ENCODE measurements at regions not wholly inside any gene's neighbourhood (a gene's known extent, or its start where the extent isn't known, plus 50 kb on each side); places are given as distances from the start of the nearest gene placed in this dataset.

DNA sequence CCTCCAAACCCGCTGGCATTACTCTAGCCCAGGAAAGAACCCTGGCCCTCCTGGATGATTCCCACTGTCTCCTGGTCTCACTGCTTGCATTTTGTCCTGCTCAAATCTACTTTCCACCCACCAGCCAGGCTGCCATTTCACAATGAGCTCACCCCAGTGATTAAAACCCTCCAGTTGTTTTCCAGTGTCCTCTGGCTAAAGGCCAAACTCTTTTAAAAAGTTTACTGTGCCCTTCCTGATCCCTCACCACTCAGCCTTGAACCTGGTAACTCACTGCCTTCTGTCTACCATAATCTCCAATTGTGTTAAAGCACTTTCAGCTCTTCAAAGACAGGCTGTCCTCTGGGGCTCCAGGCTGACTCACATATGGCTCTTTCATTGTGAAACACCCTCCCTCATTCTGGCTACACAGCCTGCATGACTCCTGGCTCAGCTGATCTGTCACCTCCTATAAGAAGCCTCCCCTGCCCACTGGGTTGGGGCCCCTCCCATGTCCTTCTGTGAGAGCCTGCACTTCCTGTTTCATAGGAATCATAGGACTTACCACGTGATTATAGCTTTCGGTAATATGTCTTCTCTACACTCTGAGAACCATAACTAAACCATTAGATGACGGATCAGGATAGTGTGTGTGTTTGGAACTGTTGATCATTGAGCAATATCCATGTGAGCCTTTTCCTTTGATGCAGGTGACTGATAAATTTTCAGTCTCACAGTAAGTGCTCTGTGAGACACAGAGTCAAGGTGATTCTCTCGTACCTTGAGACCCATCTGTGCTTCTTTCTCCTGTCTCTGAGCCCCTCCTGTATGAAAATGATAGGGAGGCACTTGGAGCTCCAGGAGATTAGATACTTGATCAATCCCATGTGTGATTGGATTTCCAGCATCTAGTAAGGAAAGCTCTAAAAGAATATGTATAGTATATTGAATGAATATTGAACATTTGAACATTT lies 590.8 kb upstream of the ID2 start:
- DNase-seq (peak; percentile 66), ATAC-seq (peak; percentile 99)

DNA sequence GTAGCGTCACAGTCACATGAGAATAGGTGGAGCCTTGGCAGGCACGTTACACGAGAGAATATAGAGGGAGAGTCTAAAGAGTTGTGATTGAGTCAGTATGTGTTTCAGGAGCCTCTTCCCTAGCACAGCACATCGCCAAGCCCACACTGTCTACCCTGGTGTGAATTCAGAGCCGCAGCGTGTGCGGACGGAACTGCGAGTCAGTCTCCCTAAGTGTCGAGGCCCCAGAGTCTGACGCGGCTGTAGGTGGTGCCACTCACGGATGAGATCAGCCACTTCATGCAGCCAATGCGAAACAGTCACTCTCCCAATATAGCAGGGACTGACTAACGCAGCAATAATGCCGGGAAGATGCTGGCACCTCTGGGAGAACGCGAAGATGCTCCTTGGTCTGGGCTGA lies 587.3 kb upstream of the ID2 start:
- ATAC-seq (no peak), DNase-seq (no peak)

DNA sequence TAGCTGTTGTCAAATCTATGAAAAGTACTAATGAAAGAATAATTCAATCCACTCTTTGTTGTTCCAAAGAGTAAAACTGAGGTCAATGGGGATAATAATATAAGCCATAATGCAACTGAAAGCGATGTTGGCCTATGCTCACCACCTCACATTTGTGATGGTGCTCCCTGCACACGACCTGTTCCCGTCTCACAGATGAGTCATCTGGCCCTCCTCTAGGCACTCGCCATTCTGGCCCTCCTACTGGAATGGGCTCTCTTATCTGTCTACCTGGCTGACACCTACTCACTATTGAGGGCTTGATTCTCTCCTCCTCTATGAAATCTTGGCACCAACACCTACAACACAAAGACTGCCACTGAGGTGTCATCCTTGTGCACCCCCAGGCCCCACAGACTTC lies 585.9 kb upstream of the ID2 start:
- ATAC-seq (no peak), DNase-seq (no peak)

DNA sequence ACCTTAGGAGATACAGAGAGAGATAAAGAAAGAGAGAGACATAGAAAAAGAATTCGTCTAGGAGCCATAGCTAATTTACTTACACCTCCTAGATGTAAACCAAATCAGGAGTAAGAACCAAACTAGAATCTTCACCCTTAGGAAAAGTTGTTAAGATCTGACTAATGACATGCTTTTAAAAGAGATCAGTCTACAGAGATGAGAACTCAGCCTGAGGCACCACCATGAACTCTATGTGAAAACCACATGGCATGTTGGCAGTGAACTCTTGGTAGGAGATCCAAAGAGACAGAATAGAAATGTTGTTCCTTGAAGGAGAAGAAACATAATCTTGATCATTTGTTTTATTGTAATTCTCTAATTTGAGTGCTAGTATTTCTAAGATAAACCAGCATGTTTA lies 585.4 kb upstream of the ID2 start:
- ATAC-seq = no peak

DNA sequence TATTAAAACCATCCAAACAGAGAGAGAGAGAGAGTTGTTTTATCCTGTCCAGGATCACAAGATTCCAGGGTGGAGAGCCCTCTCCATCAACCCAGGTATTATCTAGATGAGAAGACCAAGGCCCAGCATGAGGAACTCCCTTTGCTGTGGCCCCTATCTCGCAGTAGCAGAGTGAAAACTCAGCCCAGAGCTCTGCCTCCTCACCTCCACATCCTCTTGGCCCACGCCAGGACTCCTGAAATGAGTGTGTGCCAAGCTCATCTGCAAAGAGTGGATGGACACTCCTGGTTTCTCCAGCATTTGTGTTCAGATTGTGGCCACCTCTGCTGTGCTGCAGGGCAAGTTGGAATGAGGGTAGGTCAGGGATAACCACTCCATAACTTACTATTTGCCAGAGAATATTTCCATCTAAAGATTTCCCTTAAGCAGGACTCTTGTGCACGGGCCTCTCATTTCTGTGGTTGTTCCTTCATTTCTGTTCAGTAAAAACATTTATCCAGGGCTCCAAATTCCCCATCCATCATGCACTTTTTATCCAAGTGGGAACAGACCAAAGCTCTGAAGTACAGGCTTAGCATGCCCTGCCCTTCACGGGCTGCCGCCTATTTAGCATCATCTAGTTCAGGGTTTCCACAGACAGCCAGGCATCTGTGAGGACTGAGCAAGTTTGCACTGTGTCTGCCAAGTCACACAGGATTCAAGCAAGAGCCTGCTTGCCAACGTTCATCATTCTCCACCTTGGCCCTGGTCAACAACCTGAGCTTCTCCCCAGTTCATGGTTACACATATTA lies 583.2 kb upstream of the ID2 start:
- no peak for ATAC-seq
- no peak for DNase-seq

More for the DNA sequence above, 585.4 kb upstream of the ID2 start:
- no peak for DNase-seq

DNA sequence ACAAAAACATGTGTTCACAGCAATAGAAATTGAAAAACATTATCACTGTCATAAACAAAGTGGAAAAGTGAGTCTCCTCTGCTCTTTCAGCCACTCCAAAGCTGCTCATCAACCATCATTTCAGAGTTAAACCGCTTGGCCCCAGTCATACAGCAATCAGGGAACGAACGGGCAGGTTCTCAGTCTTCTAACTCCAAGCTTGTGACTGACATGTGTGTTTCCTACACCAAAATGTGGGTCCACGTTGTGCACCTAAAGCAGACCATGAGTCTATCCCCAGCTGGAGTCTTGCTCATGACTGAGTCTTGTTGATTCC lies 582.6 kb upstream of the ID2 start:
- DNase-seq (no peak), ATAC-seq (no peak)

DNA sequence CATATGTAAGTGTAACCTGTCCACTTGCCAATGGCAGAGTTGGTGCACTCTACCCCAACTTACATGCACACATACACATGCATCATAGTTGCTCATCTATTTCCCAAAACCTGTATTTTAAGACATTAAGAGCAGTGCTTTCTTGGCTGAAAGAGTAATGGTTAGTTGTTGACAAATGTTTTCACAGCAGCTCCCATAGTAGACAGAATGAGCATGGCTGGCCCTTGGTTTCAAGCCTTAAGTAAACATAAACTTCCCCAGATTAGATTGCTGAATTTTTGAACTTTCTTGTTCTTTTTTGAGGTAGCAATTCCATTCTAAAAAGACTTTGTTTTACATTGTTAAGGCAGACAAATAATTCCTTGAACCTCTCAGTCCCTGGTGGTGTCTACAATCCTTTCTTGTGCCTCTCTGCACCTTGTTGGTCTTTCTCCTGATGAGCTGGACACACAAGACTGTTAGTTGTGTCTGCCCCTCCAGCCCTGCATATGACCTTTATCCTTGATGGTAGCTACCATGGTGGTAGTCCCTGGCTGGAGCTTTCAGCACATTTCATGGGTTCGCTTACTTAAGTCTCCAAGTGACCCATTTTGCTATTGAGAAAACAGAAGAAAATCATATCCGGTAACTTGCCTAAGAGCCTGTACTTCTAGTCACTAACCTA lies 580.1 kb upstream of the ID2 start:
- ATAC-seq = no peak
- DNase-seq = no peak

DNA sequence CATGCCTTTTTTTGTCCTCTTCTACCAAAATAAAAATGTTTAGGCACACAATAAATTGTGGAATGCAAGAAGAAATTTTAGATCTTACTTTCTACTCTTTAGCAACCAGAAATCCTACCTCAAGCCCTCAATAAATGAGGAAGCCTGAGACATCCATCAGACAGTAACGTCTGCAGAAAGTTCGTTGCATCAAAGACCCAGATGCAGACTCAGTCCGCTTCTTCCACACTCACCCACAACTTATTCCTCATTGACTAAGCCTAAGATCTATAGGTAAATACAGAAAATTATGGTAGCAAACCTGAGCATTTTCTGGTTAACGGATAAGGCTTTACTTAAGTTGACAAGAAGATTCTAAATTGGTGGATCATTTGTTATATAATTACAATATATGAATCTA lies 579.4 kb upstream of the ID2 start:
- ATAC-seq (no peak), DNase-seq (no peak)

DNA sequence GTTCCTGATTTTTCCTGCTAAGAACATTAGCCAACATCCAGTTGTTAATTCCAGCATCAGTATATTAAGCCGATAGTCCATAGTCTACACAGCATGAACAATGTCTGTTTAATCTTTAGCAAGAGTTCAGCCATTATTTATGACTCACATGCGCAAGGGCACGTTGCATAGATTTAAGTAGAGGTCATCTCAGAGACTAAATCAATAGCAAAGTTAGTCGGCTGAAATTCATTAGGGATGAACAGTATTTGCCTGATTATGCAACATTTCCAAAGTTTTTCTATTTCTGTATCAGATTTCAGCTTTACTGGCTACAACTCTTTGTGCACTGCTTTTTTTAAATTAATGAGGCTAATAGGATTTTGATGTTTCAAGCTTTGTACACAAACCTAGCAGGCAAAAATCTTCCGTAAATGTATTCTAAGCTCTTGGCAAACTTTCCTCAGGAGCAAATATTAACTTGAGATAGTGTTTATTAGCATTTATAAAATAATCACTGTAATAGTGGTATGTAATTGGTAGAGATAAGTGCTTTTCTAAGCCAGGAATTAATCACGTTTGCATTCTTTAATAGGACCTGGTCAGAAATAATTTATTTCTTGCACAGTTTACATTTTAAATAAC lies 578.7 kb upstream of the ID2 start:
- DNase-seq (no peak), ATAC-seq (no peak)

DNA sequence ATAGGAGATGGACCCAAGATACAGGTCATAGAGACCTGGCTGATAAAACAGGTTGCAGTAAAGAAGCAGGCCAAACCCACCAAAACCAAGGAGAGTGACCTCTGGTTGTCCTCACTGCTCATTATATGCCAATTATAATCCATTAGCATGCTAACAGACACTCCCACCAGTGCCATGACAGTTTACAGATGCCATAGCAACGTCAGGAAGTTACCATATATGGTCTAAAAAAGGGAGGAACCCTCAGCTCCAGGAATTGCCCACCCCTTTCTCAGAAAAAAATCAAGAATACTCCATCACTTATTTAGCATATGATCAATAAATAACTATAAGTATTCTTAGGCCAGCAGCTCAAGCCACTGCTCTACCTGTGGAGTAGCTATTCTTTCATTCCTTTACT lies 574.7 kb upstream of the ID2 start:
- DNase-seq (no peak), ATAC-seq (no peak)

DNA sequence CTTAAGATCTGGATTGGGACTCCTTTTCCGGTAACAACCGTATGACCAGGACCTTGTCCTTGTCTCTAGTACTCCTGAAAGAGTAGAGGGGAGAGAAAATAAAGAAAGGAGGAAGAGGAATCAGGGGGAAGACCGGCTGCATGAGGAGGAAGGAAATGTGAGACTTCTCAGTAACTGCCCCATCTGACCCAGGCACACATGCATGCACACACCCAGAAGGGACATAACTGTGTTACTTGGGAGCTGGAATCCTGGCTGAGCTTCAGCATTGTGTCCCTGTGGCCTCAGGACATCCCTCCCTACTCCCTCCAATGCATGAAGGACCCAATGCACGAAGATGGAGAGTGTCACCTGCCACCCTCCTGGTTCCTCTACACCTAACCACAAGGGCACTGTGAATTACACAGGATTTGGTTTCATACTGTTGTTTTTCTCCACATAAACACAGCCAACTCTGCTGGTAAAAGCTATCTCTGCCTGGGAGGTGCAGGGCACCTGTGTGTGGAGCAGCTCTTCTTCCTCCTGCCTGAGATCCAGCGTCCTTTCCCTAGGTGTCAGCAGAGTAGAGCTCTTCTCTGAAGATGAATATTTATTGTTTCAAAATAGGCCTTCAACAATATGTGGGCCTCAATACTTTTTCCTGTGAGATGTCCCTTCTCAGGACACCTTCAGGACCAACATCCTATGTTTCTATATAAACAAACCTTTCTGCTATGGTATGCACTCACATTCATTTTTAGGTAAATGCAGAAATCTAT lies 574.1 kb upstream of the ID2 start:
- DNase-seq = no peak
- ATAC-seq = no peak

DNA sequence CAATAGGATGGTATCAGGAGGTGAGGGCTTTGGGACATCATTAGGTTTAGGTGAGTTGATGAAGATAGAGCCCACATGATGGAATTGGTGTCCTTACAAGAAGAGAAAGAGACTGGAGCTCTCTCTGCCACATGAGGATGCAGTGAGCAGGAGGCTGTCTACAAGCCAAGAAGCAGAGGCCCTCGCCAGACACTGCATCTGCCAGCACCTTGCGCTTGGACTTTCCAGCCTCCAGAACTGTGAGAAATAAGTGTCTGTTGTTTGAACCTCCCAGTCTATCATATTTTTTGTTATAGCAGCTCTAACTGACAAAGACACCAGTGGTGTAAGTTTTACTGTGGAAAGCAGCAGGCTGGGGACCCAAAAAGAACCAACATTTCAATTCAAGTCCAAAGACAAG lies 571.1 kb upstream of the ID2 start:
- no peak for DNase-seq
- no peak for ATAC-seq

DNA sequence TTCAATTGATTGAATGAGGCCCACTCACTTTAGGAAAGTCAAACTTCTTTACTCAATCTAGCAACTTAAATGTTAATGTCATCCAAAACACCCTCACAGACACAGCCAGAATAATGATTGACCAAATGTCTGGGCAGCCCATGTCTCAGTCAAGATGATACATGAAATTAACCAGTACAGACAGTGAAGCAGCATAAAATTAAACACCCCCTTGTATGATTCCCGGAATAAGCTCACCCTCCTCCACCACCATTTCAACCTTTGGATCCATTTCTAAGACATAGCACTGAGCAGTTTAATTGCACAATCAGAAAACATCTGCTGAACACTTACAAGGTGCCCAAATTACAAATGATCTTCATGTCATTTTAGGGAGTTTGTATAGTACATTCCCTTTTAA lies 570.7 kb upstream of the ID2 start:
- no peak for ATAC-seq
- no peak for DNase-seq

DNA sequence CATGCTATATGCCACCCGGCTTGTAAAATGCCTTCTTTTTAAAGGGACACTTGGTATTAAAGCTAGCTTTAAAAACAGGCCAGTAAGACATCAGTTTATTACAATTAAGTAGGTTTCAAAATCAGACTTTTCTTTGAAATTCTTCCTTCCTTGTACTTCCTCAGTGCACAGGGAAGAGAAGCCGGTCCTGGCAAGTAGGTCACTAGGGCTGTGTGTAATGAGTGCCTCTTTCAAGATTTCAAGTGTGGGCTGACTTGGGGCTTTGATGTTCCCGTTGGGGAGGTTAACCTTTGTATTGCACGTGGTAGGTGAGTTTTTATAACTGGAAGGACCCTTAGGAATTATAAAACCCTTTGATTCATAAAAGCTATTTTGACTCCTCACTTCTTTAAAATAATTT lies 566.4 kb upstream of the ID2 start:
- ATAC-seq = no peak

DNA sequence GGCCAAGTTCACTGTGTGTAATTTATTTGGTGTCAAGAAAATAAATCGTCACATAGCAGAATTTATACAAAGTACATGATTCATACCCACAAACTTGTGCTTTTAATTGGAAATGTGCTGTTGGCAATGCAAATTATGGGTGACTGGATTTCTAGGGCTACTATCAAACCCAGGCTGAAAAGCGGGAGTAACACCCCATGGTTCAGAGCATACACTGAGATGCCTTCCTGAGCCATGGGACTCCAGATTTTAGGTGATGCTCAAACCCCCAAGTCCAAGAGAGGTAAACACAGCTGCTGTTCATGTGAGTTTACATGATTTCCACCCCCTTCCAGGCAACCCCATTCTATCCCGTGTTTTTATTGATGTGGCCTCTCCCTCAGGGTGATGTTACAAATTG lies 565.9 kb upstream of the ID2 start:
- DNase-seq = no peak
- ATAC-seq = no peak

More for the DNA sequence above, 566.4 kb upstream of the ID2 start:
- no peak for DNase-seq

DNA sequence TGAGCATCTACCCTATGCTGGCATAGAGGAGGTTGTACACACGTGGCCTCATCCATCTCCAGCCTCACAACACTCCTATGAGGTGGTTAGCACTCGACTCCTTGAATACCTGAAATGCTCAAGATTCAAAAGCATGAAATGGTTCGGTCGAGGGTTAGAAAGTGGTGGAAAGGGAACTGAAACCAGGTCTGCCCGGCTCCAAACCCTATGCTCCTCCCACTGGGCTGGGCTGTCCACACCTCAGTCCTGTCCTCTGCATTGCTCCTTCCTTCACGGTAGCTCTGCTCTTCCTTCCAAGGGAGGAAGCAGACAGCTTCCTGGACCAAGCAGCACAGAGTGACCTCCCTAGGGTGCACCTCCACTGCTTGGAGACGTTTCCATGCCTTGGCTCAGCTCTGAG lies 565.2 kb upstream of the ID2 start:
- no peak for DNase-seq

DNA sequence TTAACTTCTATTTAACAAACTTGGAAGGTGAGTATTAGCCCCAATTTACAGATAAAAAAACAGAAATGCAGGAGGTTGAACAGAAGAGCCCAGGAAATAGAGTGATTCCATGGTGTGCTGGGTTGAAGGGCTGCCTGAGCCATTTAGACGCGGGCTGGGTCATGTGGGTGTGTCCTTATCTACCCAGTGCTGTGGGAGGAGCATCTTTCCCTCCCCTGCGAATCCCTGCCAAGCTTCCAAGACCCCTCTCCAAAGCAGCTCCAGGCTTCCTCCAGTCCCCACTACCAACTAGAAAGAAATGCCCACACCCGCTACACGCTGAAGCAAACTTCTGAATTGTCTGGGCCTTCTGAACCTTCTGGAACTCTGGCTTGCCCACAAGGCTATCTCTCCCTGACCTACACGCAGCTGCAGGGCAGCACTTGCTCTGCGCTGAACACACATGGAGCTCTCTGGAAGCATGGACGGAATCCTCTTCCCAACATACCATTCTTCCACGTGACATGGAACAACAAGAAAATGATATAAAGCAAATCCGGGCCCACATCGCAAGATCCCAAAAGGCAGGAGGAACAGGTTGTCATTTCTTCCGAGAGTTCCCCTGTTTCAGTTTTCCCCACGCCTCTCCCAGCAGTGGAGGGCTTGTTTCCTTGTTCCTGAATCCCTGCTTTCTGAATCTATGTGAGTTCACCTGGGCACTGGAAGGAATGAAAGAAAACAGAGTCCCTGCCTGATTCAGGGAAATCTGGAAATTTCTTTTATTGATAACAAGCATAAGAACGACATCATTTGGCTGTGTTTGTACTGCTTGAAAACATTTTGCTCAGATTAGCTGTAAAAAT lies 562.7 kb upstream of the ID2 start:
- ATAC-seq (no peak), DNase-seq (no peak)

More for the DNA sequence above, 565.2 kb upstream of the ID2 start:
- no peak for ATAC-seq

DNA sequence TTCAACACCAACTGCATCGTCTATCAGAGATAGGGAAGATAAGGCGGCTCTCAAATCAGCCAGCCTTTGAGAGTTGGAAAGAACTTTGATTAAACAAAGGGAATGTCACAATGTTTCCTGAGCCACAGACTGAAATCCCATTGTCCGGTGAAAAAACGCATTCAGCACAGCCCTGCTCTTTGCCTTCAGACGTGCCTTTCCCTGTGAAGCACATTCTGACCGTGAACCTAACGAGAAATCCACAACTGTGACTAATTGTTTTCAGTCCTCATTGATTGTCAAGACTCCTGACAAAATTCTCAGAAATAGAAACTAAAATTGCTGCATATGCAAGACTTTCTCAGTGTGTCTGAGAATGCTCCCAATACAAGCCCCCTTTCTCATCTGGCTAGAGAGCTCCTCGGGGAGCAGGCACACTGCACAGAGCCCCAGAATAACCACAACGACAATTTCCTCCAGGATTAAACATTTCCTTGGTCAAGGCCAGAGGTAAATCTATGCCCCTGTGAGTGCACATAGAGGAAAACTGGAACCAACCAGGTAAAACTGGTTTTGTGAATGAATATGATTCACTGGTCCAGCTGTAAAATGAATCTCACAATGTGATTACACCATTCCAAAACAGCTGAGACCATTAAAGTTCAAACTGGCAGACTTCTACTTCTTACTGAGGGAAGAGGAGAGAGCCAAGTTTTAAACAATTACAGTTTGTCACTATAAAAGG lies 561.9 kb upstream of the ID2 start:
- DNase-seq (no peak), ATAC-seq (peak; percentile 32)

DNA sequence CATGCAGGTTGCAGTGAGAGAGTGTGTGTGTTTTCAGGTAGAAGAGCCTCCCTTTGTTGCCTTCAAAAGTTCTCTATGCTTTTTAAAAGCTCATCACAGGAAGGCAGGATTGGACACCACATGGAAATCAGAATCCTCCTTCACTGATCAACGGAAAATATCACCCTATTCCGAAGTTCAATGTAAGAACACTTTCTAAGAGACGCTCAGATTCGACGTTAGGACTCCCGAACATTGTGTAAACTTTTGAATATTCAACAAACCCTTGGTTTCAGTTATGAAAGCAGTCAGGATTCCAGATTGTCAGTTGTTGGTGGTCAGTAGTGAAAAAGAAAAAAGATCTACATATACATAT lies 561.4 kb upstream of the ID2 start:
- no peak for DNase-seq
- no peak for ATAC-seq
